HCT116 (cell line): ENCODE measurements at regions not wholly inside any gene's neighbourhood (a gene's known extent, or its start where the extent isn't known, plus 50 kb on each side); places are given as distances from the start of the nearest gene placed in this dataset.

Experiments
- ATAC-seq: fragments of 200-7000 bp; cut with Tn5 transposase; 2 replicates; pipeline ENCODE4 v1.9.1; 2020; ENCODE audit warnings: mild to moderate bottlenecking, moderate library complexity
- BruUV-seq: library from RNA; stranded (reverse); fragments of 400-500 nt; replicated peaks from 2 replicates; lab custom pipeline; 2021; lab: Mats Ljungman, UMichigan
- CTCF ChIA-PET: fragments of 300-600 bp; sonication (Branson Sonifier 250); formaldehyde crosslinking; loops from one replicate; lab custom pipeline; 2021; ENCODE audit warnings: antibody characterized with exemption; lab: Charles Lee
- POLR2A ChIA-PET: fragments of 300-600, 350-600 bp; sonication (Branson Sonifier 250); formaldehyde crosslinking; loops from one replicate; lab custom pipeline; 2021; ENCODE audit warnings: antibody characterized with exemption; lab: Charles Lee
- RAD21 ChIA-PET, 2 experiments: fragments of 300-600 bp; sonication (Branson Sonifier 250); formaldehyde crosslinking; loops; one replicate each; lab custom pipeline; 2023; ENCODE audit warnings: low total read pairs in 2 of 2; ENCODE audit not compliant: uncharacterized antibody in 2 of 2, unreplicated experiment in 2 of 2, low non-redundant PET in 1 of 2; lab: Charles Lee
- DNase-seq: peaks from one replicate; pipeline ENCODE4 v3.0.0-alpha.2; 2010; ENCODE audit warnings: low read depth, low spot score
- H2AFZ ChIP-seq: fragments of 200-600 bp; shearing (Covaris generic), sonication (generic); 2 replicates; pipeline ENCODE4 v1.6.1; 2017; ENCODE audit warnings: low read depth, mixed run types, mixed read lengths, antibody characterized with exemption, low read length; ENCODE audit not compliant: poor library complexity, severe bottlenecking
- H3K27ac ChIP-seq: 2 replicates; pipeline ENCODE4 v1.5.1; 2012; ENCODE audit warnings: low read depth, low read length
- H3K27me3 ChIP-seq: fragments of 200-600 bp; sonication (generic); 2 replicates; pipeline ENCODE4 v1.6.1; 2016; ENCODE audit warnings: mixed run types, low read length, mixed read lengths; ENCODE audit not compliant: insufficient read depth
- H3K36me3 ChIP-seq, 2 experiments: fragments of 200-500 bp in 1 of 2; fragments of 200-600 bp in 1 of 2; sonication (Bioruptor generic) in 1 of 2; sonication (generic) in 1 of 2; 2 replicates each; pipeline versions ENCODE4 v1.5.1 to v1.6.1; 2014 to 2016; ENCODE audit warnings: low read length in 2 of 2, inconsistent platforms in 1 of 2, mixed read lengths in 1 of 2, mixed run types in 1 of 2; ENCODE audit not compliant: insufficient read depth in 2 of 2, control insufficient read depth in 1 of 2
- H3K4me1 ChIP-seq, 2 experiments: fragments of 200-600 bp in 1 of 2; sonication (generic) in 1 of 2; 2 replicates each; pipeline versions ENCODE4 v1.5.1 to v1.6.1; 2012 to 2017; ENCODE audit warnings: low read length in 2 of 2, inconsistent platforms in 1 of 2, mild to moderate bottlenecking in 1 of 2, mixed read lengths in 1 of 2, mixed run types in 1 of 2, moderate library complexity in 1 of 2; ENCODE audit not compliant: insufficient read depth in 2 of 2, control insufficient read depth in 1 of 2
- H3K4me2 ChIP-seq: fragments of 200-600 bp; sonication (generic); 2 replicates; pipeline ENCODE4 v1.6.1; 2017; ENCODE audit warnings: mixed run types, low read length, mixed read lengths
- H3K4me3 ChIP-seq, 2 experiments: fragments of 200-600 bp in 1 of 2; sonication (generic) in 1 of 2; replicated peaks in 1 of 2; 2 replicates each; pipeline ENCODE4 v1.5.1; 2011 to 2016; ENCODE audit warnings: low read length in 2 of 2, control low read depth in 1 of 2, low read depth in 1 of 2, mild to moderate bottlenecking in 1 of 2, mixed read lengths in 1 of 2, mixed run types in 1 of 2
- H3K79me2 ChIP-seq: fragments of 200-600 bp; sonication (generic); 2 replicates; pipeline ENCODE4 v1.6.1; 2017; ENCODE audit warnings: mild to moderate bottlenecking, mixed run types, low read length, moderate library complexity, mixed read lengths; ENCODE audit not compliant: insufficient read depth
- H3K9ac ChIP-seq: fragments of 200-600 bp; sonication (generic); 2 replicates; pipeline ENCODE4 v1.6.1; 2016; ENCODE audit warnings: low read length, mixed read lengths
- H3K9me2 ChIP-seq: fragments of 200-600 bp; sonication (generic), shearing (Covaris generic); 2 replicates; pipeline ENCODE4 v1.6.1; 2017; ENCODE audit warnings: mixed run types, mild to moderate bottlenecking, moderate library complexity; ENCODE audit not compliant: insufficient read depth
- H3K9me3 ChIP-seq, 2 experiments: fragments of 200-500 bp in 1 of 2; fragments of 200-600 bp in 1 of 2; sonication (Bioruptor generic) in 1 of 2; sonication (generic) in 1 of 2; 2 replicates each; pipeline ENCODE4 v1.6.1; 2014 to 2017; ENCODE audit warnings: low read length in 2 of 2, mixed read lengths in 2 of 2, inconsistent platforms in 1 of 2, low read depth in 1 of 2, mild to moderate bottlenecking in 1 of 2, mixed run types in 1 of 2, moderate library complexity in 1 of 2; ENCODE audit not compliant: control insufficient read depth in 1 of 2, insufficient read depth in 1 of 2
- H4K20me1 ChIP-seq: fragments of 200-600 bp; sonication (generic), shearing (Covaris generic); 2 replicates; pipeline ENCODE4 v1.6.1; 2017; ENCODE audit warnings: mixed run types, mild to moderate bottlenecking, moderate library complexity; ENCODE audit not compliant: insufficient read depth
- ATF3 ChIP-seq: IDR thresholded peaks from 2 replicates; pipeline ENCODE4 v1.6.1; 2012
- CBX3 ChIP-seq: IDR thresholded peaks from 2 replicates; pipeline ENCODE4 v1.6.1; 2012; ENCODE audit warnings: low read depth
- CEBPB ChIP-seq: IDR thresholded peaks from 2 replicates; pipeline ENCODE4 v1.6.1; 2012; ENCODE audit warnings: low read depth
- EGR1 ChIP-seq: IDR thresholded peaks from 2 replicates; pipeline ENCODE4 v1.6.1; 2012; ENCODE audit warnings: low read depth
- ELF1 ChIP-seq: IDR thresholded peaks from 2 replicates; pipeline ENCODE4 v1.6.1; 2012; ENCODE audit warnings: low read depth, borderline replicate concordance
- EZH2 ChIP-seq: fragments of 200-600 bp; sonication (generic); IDR thresholded peaks from 2 replicates; pipeline ENCODE4 v1.6.1; 2017; ENCODE audit warnings: antibody characterized with exemption, mixed run types
- EZH2phosphoT487 ChIP-seq: fragments of 200-600 bp; IDR thresholded peaks from 2 replicates; pipeline ENCODE4 v1.6.1; 2018; ENCODE audit warnings: antibody characterized with exemption, borderline replicate concordance
- FOSL1 ChIP-seq: IDR thresholded peaks from 2 replicates; pipeline ENCODE4 v1.6.1; 2012; ENCODE audit warnings: low read depth
- JUND ChIP-seq: IDR thresholded peaks from 2 replicates; pipeline ENCODE4 v1.6.1; 2012
- POLR2A ChIP-seq: IDR thresholded peaks from 2 replicates; pipeline ENCODE4 v1.7.0; 2011; ENCODE audit warnings: borderline replicate concordance; ENCODE audit not compliant: insufficient read depth, insufficient read length; ENCODE audit errors: extremely low read depth
- POLR2AphosphoS5 ChIP-seq: IDR thresholded peaks from 2 replicates; pipeline ENCODE4 v1.6.1; 2011; ENCODE audit warnings: mild to moderate bottlenecking, low read depth, low read length, moderate library complexity
- RAD21 ChIP-seq: IDR thresholded peaks from 2 replicates; pipeline ENCODE4 v1.6.1; 2012; ENCODE audit warnings: low read depth, mild to moderate bottlenecking
- SIN3A ChIP-seq: IDR thresholded peaks from 2 replicates; pipeline ENCODE4 v1.6.1; 2012; ENCODE audit warnings: low read depth
- SRF ChIP-seq: IDR thresholded peaks from 2 replicates; pipeline ENCODE4 v1.6.1; 2012; ENCODE audit warnings: low read depth
- TCF7L2 ChIP-seq: IDR thresholded peaks from 2 replicates; pipeline ENCODE4 v1.7.0; 2011; ENCODE audit warnings: borderline replicate concordance, inconsistent platforms; ENCODE audit not compliant: insufficient read depth, insufficient read length; ENCODE audit errors: extremely low read depth
- YY1 ChIP-seq: IDR thresholded peaks from 2 replicates; pipeline ENCODE4 v1.6.1; 2011; ENCODE audit warnings: low read length, low read depth, moderate library complexity, mild to moderate bottlenecking; ENCODE audit not compliant: insufficient replicate concordance; ENCODE audit errors: extremely low read depth
- ZFX ChIP-seq: fragments of 450-650 bp; IDR thresholded peaks from 2 replicates; pipeline ENCODE4 v1.6.1; 2017
- ZNF274 ChIP-seq: fragments of 200-500 bp; sonication (Bioruptor generic); IDR thresholded peaks from 2 replicates; pipeline ENCODE4 v1.6.1; 2014; ENCODE audit warnings: mild to moderate bottlenecking, low read depth, low read length, inconsistent platforms
- intact Hi-C: fragments of 100-400 bp; cut with micrococcal nuclease; formaldehyde crosslinking; loops from 2 replicates; pipeline ENCODE4 v1.10.0; 2022
- TF ChIP-seq, protein P1 (sequence below), 3 experiments: fragments of 200-600 bp in 1 of 3; sonication (generic) in 1 of 3; IDR thresholded peaks in 2 of 3; conservative IDR thresholded peaks in 1 of 3; 2 replicates each; pipeline ENCODE4 v1.5.1; 2012 to 2017; ENCODE audit warnings: low read depth in 2 of 3, low read length in 2 of 3, antibody characterized with exemption in 1 of 3, borderline replicate concordance in 1 of 3, control low read depth in 1 of 3, mild to moderate bottlenecking in 1 of 3, mixed read lengths in 1 of 3, mixed run types in 1 of 3, moderate library complexity in 1 of 3; ENCODE audit not compliant: insufficient read depth in 1 of 3
- TF ChIP-seq, protein P2 (sequence below): IDR thresholded peaks from 2 replicates; pipeline ENCODE4 v1.6.1; 2012

DNA sequence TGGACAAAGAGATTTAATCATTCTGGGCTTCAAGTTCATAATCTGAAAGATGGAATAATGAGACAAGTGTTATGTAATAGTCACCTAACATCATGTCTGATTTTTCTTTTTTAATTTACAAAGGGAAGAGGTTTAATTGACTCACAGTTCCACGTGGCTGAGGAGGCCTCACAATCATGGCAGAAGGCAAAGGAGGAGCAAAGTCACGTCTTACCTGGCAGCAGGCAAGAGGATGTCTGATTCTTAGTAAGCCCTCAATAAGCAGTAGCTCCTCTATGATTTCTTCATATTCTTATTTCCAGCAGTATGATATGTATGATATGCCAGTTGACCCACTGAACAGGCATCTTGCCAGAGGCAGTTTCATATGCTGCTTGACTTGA lies 152.7 kb downstream of the S1PR1 start:
- H3K9ac ChIP-seq, result no peak overlapping the region
- H3K36me3 ChIP-seq, result no peaks in the 10 kb centered on the region
- RAD21 ChIA-PET, result no interaction called here
- POLR2A ChIA-PET, result no interaction called here
- intact Hi-C loops, result no loop called here
- no peak overlapping the region for H3K4me3 ChIP-seq
- TF ChIP-seq, protein P1, sequence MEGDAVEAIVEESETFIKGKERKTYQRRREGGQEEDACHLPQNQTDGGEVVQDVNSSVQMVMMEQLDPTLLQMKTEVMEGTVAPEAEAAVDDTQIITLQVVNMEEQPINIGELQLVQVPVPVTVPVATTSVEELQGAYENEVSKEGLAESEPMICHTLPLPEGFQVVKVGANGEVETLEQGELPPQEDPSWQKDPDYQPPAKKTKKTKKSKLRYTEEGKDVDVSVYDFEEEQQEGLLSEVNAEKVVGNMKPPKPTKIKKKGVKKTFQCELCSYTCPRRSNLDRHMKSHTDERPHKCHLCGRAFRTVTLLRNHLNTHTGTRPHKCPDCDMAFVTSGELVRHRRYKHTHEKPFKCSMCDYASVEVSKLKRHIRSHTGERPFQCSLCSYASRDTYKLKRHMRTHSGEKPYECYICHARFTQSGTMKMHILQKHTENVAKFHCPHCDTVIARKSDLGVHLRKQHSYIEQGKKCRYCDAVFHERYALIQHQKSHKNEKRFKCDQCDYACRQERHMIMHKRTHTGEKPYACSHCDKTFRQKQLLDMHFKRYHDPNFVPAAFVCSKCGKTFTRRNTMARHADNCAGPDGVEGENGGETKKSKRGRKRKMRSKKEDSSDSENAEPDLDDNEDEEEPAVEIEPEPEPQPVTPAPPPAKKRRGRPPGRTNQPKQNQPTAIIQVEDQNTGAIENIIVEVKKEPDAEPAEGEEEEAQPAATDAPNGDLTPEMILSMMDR (IDR thresholded peaks at IDR 0.05 in 2 of 3, conservative IDR thresholded peaks at IDR 0.05 in 1 of 3; ENCODE audit: borderline replicate concordance in 1 of 3, insufficient read depth in 1 of 3, low read depth in 2 of 3, low read length in 2 of 3), result no peak
- no peak for TF ChIP-seq ATF3
- no peak for TF ChIP-seq ZFX
- no peak for TF ChIP-seq TCF7L2
- no peak for TF ChIP-seq POLR2AphosphoS5
- TF ChIP-seq, protein P2, sequence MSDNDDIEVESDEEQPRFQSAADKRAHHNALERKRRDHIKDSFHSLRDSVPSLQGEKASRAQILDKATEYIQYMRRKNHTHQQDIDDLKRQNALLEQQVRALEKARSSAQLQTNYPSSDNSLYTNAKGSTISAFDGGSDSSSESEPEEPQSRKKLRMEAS, result no peak
- TF ChIP-seq FOSL1, result no peak
- no peak for TF ChIP-seq CEBPB
- no peak for TF ChIP-seq YY1
- no peak for TF ChIP-seq EZH2
- no peak for TF ChIP-seq CBX3
- no peak for TF ChIP-seq EZH2phosphoT487
- TF ChIP-seq EGR1, result no peak
- no peak for TF ChIP-seq RAD21
- TF ChIP-seq SIN3A, result no peak
- TF ChIP-seq ZNF274, result no peak
- TF ChIP-seq ELF1, result no peak
- no peak for TF ChIP-seq SRF
- TF ChIP-seq POLR2A, result no peak
- TF ChIP-seq JUND, result no peak
- TF ChIP-seq, all 23 proteins: peak for 0
- BruUV-seq, result no TSS peak
- no peaks in the 10 kb centered on the region for H3K9me3 ChIP-seq
- H2AFZ ChIP-seq, result no peak overlapping the region
- CTCF ChIA-PET, result no interaction called here
- H4K20me1 ChIP-seq, result no peaks in the 10 kb centered on the region
- no peak overlapping the region for H3K27ac ChIP-seq
- no peaks in the 10 kb centered on the region for H3K4me1 ChIP-seq
- no peak overlapping the region for H3K4me2 ChIP-seq
- H3K9me2 ChIP-seq, result no peaks in the 10 kb centered on the region
- peaks cover 9% of the 10 kb centered on the region; the same call in 1 of the 2 replicates for H3K27me3 ChIP-seq
- DNase-seq (no peak), ATAC-seq (no peak)
- H3K79me2 ChIP-seq, result no peaks in the 10 kb centered on the region
